ENCODE measurements at regions not wholly inside any gene's neighbourhood (a gene's known extent, or its start where the extent isn't known, plus 50 kb on each side); places are given as distances from the start of the nearest gene placed in this dataset.

DNA sequence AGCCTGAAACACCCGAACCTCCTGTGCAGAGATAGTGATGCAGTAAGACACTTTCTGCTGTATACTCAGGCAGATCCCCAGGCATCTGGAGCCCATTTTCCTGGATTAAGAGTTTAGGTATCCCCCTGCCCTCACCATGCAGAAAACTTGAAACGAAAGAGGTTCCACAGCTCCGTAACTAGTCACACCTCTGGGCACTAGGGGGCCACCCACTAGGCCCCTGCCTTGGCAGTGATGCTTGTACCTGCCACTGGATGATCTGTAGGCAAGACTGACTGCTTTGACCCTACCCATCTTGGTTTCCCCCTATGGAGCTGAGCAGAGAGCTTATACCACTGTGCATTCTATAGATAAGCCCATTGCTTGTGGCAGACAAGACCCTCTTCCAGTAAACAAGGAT is 940.6 kb downstream of the PCDH19 start:
- TF ChIP-seq, protein P1, sequence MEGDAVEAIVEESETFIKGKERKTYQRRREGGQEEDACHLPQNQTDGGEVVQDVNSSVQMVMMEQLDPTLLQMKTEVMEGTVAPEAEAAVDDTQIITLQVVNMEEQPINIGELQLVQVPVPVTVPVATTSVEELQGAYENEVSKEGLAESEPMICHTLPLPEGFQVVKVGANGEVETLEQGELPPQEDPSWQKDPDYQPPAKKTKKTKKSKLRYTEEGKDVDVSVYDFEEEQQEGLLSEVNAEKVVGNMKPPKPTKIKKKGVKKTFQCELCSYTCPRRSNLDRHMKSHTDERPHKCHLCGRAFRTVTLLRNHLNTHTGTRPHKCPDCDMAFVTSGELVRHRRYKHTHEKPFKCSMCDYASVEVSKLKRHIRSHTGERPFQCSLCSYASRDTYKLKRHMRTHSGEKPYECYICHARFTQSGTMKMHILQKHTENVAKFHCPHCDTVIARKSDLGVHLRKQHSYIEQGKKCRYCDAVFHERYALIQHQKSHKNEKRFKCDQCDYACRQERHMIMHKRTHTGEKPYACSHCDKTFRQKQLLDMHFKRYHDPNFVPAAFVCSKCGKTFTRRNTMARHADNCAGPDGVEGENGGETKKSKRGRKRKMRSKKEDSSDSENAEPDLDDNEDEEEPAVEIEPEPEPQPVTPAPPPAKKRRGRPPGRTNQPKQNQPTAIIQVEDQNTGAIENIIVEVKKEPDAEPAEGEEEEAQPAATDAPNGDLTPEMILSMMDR (conservative IDR thresholded peaks at IDR 0.05; ENCODE audit: low read depth in 2 of 2), result peak in 1 of 2 experiments; percentile 42; a peak in 2 of 4 replicates
- TF ChIP-seq POLR2AphosphoS5 (IDR thresholded peaks at IDR 0.05; ENCODE audit: low read depth) (no peak), EZH2phosphoT487 (IDR thresholded peaks at IDR 0.05; ENCODE audit: unreplicated experiment) (no peak), EZH2 (IDR thresholded peaks at IDR 0.05; ENCODE audit: low read depth, unreplicated experiment) (no peak)
- TF ChIP-seq, protein P2, sequence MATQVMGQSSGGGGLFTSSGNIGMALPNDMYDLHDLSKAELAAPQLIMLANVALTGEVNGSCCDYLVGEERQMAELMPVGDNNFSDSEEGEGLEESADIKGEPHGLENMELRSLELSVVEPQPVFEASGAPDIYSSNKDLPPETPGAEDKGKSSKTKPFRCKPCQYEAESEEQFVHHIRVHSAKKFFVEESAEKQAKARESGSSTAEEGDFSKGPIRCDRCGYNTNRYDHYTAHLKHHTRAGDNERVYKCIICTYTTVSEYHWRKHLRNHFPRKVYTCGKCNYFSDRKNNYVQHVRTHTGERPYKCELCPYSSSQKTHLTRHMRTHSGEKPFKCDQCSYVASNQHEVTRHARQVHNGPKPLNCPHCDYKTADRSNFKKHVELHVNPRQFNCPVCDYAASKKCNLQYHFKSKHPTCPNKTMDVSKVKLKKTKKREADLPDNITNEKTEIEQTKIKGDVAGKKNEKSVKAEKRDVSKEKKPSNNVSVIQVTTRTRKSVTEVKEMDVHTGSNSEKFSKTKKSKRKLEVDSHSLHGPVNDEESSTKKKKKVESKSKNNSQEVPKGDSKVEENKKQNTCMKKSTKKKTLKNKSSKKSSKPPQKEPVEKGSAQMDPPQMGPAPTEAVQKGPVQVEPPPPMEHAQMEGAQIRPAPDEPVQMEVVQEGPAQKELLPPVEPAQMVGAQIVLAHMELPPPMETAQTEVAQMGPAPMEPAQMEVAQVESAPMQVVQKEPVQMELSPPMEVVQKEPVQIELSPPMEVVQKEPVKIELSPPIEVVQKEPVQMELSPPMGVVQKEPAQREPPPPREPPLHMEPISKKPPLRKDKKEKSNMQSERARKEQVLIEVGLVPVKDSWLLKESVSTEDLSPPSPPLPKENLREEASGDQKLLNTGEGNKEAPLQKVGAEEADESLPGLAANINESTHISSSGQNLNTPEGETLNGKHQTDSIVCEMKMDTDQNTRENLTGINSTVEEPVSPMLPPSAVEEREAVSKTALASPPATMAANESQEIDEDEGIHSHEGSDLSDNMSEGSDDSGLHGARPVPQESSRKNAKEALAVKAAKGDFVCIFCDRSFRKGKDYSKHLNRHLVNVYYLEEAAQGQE (IDR thresholded peaks at IDR 0.05; ENCODE audit: unreplicated experiment), result no peak

All from GM23338 (cell line).